HG03439 (cell line): ENCODE measurements at regions not wholly inside any gene's neighbourhood (a gene's known extent, or its start where the extent isn't known, plus 50 kb on each side); places are given as distances from the start of the nearest gene placed in this dataset.

Source experiments
- ATAC-seq: cut with Tn5 transposase; IDR thresholded peaks from one replicate; pipeline ENCODE4 v1.9.1; 2021; ENCODE audit warnings: mild to moderate bottlenecking, moderate library complexity; ENCODE audit not compliant: unreplicated experiment

DNA sequence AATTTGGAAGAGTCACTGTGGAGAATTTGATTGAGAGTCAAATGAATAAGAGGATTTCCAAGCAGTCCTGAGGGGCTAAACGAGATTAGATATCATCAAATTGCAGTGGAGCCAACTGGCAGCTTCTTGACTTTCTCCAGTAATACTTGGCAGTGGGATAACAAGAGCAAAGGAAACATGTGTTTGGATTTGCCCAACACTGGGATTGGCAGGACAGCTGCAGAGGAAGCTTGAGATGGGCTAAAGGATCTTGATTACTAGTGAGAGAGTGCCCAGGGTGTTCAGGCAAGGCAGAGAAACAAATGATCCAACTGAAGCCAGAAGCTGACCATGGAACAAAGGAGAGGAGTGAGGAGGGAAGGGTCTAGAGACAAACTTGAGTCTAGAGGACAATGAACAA is 356.0 kb upstream of the ISL1 start:
- no peak for ATAC-seq

- ATAC-seq = no peak
Observed at GRCh38 chr5:51028394-51028793, 354.9 kb upstream of the ISL1 start.

DNA sequence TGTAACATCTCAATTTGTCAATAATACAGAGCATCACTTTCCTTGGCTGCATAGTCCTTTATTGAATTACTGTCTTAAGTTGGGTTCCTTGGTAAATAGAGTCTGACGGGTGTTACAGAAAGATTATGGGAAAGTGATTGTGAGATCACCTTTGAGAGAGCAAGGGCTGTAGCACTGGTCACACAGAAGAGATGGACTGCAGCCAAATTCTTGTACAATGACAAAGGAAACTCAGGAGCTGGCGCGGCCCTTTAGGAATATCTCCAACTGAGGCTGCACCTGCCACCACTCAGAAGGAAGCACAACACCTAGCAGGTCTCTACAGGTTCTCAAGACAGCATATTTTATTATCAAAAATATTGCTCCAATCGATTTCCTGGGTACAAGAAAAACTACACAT is 350.0 kb upstream of the ISL1 start:
- no peak for ATAC-seq

DNA sequence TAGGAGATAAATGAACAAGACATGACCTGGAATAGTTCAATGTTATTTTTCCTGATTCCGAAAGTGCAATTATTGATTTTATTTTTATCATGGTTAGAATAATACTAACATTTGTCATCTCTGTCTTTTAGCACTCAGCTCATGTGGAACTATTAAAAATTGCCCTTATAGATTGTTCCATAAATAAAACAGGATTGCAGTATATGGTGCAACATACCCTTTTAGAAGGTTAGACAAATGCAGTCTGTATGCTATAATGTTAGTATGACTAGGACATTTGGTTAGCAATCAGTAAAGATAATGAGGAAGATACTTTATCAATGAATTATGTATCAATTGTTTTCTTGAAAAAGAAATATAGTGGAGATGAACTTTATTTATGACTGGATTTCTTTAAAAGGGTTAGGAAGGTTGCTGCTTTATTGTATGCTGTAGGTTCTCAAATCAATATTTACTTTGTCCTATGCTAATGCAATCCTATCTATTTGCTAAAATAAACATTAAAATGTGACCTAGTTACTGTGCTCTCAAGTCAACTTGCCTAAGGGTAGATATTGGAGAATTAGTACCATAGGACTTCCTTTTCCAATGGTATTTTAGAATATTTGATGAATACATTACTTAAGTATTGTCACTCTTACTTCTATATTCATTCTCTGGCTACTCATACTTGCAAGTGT is 348.9 kb upstream of the ISL1 start:
- ATAC-seq = no peak

DNA sequence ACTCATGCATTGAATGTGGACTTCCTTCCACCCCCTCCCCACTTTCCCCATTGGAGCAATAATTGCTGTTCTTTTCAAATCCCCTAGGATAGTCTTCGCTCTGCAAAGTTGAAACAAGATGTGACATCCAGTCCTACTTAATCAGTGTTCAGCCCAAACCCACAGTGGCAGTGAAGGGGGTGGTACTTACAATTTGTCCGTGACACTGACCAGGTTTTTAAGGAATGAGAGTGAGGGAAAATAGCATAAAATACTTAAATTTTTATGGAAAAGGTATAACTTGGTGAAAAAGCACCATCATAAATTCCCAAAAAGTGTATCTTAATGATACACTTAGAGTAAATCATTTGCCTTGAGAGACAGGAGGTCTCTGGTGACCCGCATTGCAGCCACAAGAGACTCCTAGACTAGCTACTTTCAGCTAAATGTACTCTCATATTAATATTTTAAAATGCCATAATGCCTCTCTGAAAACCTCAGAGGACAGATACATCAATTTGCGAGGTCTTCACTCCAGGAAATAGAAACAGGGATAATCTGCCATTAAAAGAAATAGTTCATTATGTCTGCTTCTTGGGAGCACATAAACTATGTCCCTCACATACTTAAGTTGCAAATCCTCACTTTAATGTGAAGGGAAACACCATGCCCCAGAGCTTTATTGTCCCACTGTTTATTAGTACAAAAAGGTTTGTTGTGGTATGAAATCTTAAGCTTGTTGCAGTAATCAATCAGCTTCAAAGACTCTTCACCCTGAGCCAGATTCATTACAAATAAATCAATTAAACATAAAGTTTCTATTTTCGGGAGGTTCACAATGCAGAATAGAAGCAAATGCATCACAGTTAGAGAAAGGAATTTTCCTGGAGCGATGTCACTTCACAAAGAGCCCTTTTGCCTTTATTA is 343.6 kb upstream of the ISL1 start:
- ATAC-seq = no peak

DNA sequence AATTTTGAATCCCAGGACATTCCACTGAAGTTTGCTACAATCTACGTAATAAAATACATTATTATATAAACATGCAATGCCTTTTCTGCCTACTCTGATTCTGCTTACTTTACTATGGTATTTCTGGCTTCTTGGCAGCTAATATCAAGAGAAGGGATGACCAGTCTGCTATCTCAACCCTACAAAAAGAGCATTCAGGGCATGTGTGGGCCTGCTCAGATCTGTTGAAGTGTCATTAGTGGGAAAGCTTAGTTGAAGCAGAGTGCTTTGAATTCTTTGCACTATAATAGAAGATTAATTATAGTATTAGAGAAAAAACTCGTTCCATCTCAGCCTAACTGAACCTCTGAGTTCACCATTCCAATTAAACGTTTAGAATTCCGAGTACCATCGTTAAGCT is 339.5 kb upstream of the ISL1 start:
- no peak for ATAC-seq

DNA sequence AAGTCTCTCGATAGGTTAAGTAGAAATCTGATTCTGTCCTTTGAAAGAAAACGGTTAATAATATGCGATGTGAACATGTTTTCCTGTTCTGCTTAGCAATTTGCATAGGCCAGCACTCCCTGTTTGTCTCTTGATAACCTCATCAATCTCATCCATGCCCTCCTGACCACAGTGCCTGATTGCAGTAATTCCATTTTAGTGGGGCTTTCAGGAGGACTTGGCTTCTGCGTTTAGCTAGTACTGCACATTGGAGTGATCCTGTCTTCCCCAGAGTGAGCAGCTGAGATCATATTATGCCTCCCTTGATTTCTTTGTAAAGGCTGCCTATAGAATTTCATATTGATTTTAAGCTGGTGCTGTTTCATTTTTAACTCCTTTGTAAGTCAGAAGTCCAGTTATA is 335.9 kb upstream of the ISL1 start:
- no peak for ATAC-seq

- ATAC-seq = no peak
Observed at GRCh38 chr5:51053361-51053760, 329.9 kb upstream of the ISL1 start.

DNA sequence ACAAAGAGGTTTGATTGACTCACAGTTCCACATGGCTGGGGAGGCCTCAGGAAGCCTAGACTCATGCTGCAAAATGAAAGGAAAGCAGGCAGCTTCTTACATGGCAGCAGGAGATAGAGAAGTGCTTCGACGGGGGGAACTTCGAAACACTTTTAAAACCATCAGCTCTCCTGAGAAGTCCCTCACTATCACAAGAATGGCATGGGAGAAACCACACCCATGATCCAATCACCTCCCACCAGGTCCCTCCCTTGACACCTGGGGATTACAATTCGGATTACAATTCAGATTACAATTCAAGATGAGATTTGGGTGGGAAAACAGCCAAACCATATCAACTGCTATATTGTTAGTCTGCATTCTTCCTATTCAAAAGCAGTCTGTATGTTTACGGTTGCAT is 322.3 kb upstream of the ISL1 start:
- ATAC-seq = no peak

DNA sequence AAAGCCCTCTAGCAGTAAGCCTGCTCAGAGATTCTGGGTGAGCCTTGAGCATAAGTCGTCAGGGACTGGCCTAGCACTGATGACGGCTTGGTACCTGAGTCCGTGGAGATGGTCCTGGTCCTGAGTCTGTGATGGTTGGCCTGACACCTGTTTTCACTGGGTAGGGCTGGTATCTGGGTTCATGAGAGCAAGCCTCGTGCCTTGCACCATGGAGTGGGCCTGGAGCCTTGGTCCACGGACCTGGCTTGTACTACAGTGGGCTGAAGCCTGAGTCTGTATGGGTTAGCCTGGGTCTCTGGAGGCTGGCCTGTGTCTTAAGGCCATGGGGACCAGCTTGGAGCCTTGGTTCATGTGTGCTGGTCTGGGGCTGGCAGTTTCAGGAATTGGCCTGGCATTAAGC is 310.3 kb upstream of the ISL1 start:
- ATAC-seq = no peak

DNA sequence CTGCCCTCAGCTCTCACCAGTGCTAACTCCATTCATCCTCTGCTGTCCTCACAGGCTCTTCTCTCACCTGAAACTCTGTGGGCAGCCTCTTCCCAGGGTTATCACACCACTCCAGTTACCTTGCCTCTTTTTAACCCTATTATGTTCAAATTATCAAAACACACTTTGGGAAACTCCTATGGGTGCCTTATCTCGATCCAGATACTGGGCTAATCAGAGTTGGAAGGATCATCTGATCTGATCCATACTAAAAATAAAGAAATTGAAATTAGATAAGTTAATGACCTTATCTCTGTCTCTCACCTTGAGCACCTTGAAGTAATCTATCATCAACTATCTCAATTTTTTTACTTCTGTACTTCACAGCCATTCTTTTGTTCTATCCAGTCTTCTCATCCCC is 300.5 kb upstream of the ISL1 start:
- no peak for ATAC-seq

GRCh38 chr5:51091816-51092215 is 291.4 kb upstream of the ISL1 start:
- ATAC-seq = no peak

GRCh38 chr5:51095486-51095885 is 287.8 kb upstream of the ISL1 start:
- no peak for ATAC-seq

- no peak for ATAC-seq
Observed at GRCh38 chr5:51096859-51097258, 286.4 kb upstream of the ISL1 start.

- no peak for ATAC-seq
Observed at GRCh38 chr5:51099173-51099853, 283.9 kb upstream of the ISL1 start.

GRCh38 chr5:51104556-51104955 is 278.7 kb upstream of the ISL1 start:
- ATAC-seq = no peak

GRCh38 chr5:51109786-51110410 is 273.4 kb upstream of the ISL1 start:
- no peak for ATAC-seq

DNA sequence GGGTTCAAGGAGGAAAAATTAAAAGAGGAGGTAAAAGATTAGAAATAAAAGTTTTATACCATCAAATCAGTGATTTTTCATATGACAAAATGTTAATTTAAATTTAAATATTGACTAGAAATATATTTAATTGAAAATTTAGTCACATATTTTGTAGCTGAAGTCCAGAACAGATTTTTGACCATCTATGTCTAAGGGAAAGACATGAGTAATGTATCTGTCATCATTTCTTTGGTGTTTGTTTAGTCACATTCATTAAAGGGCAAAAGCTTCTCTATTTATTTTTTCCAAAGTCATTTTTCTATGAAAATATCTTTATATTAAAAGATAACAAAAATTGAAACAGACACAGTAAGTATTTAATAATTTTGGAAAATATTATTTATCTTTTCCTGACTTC is 252.0 kb upstream of the ISL1 start:
- ATAC-seq = no peak

DNA sequence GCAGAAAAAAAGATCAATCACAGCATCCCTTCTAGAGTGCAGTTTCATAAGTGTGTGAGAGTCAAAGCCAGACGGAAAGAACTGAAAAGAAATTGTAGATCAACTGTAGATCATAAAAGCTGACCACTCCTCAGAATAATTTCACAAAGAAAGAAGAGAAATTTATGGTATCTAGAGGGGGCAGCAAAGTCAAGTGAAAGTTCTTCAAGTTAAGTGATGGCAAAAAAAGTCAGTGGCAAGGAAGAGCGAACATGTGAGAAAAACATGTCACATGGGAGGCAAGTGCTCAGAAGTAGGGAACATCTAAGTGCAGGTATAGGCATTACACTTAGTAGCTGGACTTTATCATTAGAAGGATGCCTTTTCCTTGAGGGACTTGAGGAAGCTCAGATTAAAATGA is 245.1 kb upstream of the ISL1 start:
- ATAC-seq = no peak

- no peak for ATAC-seq
Observed at GRCh38 chr5:51148437-51148836, 234.8 kb upstream of the ISL1 start.

GRCh38 chr5:51156222-51156621 is 227.0 kb upstream of the ISL1 start:
- ATAC-seq = no peak
